ENCODE measurements at regions not wholly inside any gene's neighbourhood (a gene's known extent, or its start where the extent isn't known, plus 50 kb on each side); places are given as distances from the start of the nearest gene placed in this dataset.
A peak's percentile ranks its signal among the peaks of the same experiment; 100 is the strongest.

DNA sequence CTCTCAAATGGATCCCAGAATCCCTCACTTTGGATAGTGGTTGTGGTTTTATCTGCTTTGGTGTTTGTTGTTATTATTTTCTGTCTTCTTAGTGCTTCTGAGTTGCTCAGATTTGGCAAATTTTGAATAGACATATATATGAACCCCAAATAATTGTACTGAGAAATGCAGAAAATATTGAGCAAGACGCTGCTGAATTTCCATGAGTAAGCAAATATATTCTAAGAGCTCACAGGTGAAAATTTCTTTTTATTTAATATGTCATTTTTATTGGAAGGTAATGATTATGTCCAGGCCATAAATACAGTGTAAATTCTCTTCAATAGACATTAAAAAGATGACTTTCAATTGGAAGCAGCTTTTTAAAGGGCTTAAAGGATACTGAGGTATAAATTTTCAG, 152.1 kb downstream of the FAT3 start:
- no peak for FAIRE-seq
- Histone ChIP-seq H4K20me1 (ENCODE audit: insufficient read depth, low read length) (no peaks in the 10 kb centered on the region), H3K27ac (ENCODE audit: extremely low read length, insufficient read depth, low read length) (no peak overlapping the region), H3K9me3 (ENCODE audit: low read length) (no peaks in the 10 kb centered on the region), H3K9ac (ENCODE audit: insufficient read depth, low read depth, low read length) (no peak overlapping the region), H3K4me3 (replicated peaks in 1 of 3; ENCODE audit: insufficient read depth in 1 of 3, low read depth in 2 of 3, low read length in 3 of 3) (no peak overlapping the region), H3K4me2 (ENCODE audit: low read depth, low read length) (no peak overlapping the region), H3K4me1 (ENCODE audit: insufficient read depth, low read length) (no peaks in the 10 kb centered on the region), H3K36me3 (replicated peaks in 1 of 2; ENCODE audit: control insufficient read depth in 1 of 2, insufficient read depth in 2 of 2, low read length in 2 of 2) (no peaks in the 10 kb centered on the region), H3K27me3 (ENCODE audit: control insufficient read depth in 1 of 2, insufficient read depth in 2 of 2, low read length in 2 of 2) (no peaks in the 10 kb centered on the region), H3K79me2 (ENCODE audit: insufficient read depth, low read length) (no peaks in the 10 kb centered on the region), H2AFZ (ENCODE audit: low read length) (no peak overlapping the region)
- intact Hi-C loops (cut with micrococcal nuclease; ENCODE audit: unreplicated experiment) (no loop called here), in situ Hi-C loops (cut with HindIII; ENCODE audit: extremely low pct_ligation_motif_present, low pct_unique_long_range_greater_than_20kb) (no loop called here)
- TF ChIP-seq MAFF (IDR thresholded peaks at IDR 0.05; ENCODE audit: low read depth, low read length) = peak; percentile 64; the same call in 1 of the 2 replicates
- TF ChIP-seq, protein P1, sequence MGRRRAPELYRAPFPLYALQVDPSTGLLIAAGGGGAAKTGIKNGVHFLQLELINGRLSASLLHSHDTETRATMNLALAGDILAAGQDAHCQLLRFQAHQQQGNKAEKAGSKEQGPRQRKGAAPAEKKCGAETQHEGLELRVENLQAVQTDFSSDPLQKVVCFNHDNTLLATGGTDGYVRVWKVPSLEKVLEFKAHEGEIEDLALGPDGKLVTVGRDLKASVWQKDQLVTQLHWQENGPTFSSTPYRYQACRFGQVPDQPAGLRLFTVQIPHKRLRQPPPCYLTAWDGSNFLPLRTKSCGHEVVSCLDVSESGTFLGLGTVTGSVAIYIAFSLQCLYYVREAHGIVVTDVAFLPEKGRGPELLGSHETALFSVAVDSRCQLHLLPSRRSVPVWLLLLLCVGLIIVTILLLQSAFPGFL (CRISPR knock-in tag; IDR thresholded peaks at IDR 0.05) = no peak
- TF ChIP-seq MAFK (conservative IDR thresholded peaks at IDR 0.05 in 1 of 2, IDR thresholded peaks at IDR 0.05 in 1 of 2; ENCODE audit: low read length in 2 of 2) = peak; percentile 55 to 76; a peak in 3 of 4 replicates
- ChIA-PET CTCF (ENCODE audit: low intra/inter-chr PET ratio, low total read pairs) (no interaction called here), POLR2A (no interaction called here)
- BruUV-seq (replicated peaks) = no TSS peak
- no peak for DNase-seq (ENCODE audit: low spot score)
- ATAC-seq = no peak
- WGBS (ENCODE audit: low lambda C conversion rate) = 0% methylated on average over 1 of the region's 1 CpG

DNA sequence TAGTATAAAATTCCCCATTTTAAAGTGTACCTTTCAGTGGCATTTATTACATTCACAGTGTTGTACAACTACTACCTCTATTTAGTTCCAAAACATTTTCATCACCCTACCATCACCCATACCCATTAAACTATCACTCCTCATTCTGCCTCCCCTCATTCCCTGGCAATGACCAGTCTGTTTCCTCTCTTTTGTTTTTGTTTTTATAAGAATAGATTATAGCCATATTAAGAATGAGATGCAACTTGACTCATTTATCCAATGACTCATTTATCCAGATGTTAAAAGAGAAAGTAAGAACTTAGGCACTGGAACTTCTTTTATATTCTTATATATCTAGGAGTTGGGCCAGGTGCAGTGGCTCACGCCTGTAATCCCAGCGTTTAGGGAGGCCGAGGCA, 156.3 kb downstream of the FAT3 start:
- no TSS peak for BruUV-seq (replicated peaks)
- DNase-seq (ENCODE audit: low spot score) = no peak
- H2AFZ ChIP-seq (ENCODE audit: low read length) = no peak overlapping the region
- H4K20me1 ChIP-seq (ENCODE audit: insufficient read depth, low read length) = no peaks in the 10 kb centered on the region
- H3K27me3 ChIP-seq (ENCODE audit: control insufficient read depth in 1 of 2, insufficient read depth in 2 of 2, low read length in 2 of 2) = no peaks in the 10 kb centered on the region
- H3K4me3 ChIP-seq (replicated peaks in 1 of 3; ENCODE audit: insufficient read depth in 1 of 3, low read depth in 2 of 3, low read length in 3 of 3) = no peak overlapping the region
- intact Hi-C loops (cut with micrococcal nuclease; ENCODE audit: unreplicated experiment) (no loop called here), in situ Hi-C loops (cut with HindIII; ENCODE audit: extremely low pct_ligation_motif_present, low pct_unique_long_range_greater_than_20kb) (no loop called here)
- no peaks in the 10 kb centered on the region for H3K79me2 ChIP-seq (ENCODE audit: insufficient read depth, low read length)
- ATAC-seq = no peak
- WGBS (ENCODE audit: low lambda C conversion rate) = 35% methylated on average over 3 of the region's 3 CpGs
- H3K4me2 ChIP-seq (ENCODE audit: low read depth, low read length) = no peak overlapping the region
- H3K4me1 ChIP-seq (ENCODE audit: insufficient read depth, low read length) = no peaks in the 10 kb centered on the region
- ChIA-PET POLR2A (no interaction called here), CTCF (ENCODE audit: low intra/inter-chr PET ratio, low total read pairs) (no interaction called here)
- H3K9me3 ChIP-seq (ENCODE audit: low read length) = no peaks in the 10 kb centered on the region
- H3K9ac ChIP-seq (ENCODE audit: insufficient read depth, low read depth, low read length) = no peak overlapping the region
- no peak overlapping the region for H3K27ac ChIP-seq (ENCODE audit: extremely low read length, insufficient read depth, low read length)
- no peaks in the 10 kb centered on the region for H3K36me3 ChIP-seq (replicated peaks in 1 of 2; ENCODE audit: control insufficient read depth in 1 of 2, insufficient read depth in 2 of 2, low read length in 2 of 2)
- FAIRE-seq = no peak
- no peak for TF ChIP-seq ZNF326 (CRISPR knock-in tag; IDR thresholded peaks at IDR 0.05; ENCODE audit: borderline replicate concordance)
- TF ChIP-seq, protein P2, sequence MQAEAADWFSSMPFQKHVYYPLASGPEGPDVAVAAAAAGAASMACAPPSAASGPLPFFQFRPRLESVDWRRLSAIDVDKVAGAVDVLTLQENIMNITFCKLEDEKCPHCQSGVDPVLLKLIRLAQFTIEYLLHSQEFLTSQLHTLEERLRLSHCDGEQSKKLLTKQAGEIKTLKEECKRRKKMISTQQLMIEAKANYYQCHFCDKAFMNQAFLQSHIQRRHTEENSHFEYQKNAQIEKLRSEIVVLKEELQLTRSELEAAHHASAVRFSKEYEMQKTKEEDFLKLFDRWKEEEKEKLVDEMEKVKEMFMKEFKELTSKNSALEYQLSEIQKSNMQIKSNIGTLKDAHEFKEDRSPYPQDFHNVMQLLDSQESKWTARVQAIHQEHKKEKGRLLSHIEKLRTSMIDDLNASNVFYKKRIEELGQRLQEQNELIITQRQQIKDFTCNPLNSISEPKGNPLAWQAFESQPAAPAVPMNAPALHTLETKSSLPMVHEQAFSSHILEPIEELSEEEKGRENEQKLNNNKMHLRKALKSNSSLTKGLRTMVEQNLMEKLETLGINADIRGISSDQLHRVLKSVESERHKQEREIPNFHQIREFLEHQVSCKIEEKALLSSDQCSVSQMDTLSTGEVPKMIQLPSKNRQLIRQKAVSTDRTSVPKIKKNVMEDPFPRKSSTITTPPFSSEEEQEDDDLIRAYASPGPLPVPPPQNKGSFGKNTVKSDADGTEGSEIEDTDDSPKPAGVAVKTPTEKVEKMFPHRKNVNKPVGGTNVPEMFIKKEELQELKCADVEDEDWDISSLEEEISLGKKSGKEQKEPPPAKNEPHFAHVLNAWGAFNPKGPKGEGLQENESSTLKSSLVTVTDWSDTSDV (CRISPR knock-in tag; IDR thresholded peaks at IDR 0.05) = no peak
- TF ChIP-seq, protein P3, sequence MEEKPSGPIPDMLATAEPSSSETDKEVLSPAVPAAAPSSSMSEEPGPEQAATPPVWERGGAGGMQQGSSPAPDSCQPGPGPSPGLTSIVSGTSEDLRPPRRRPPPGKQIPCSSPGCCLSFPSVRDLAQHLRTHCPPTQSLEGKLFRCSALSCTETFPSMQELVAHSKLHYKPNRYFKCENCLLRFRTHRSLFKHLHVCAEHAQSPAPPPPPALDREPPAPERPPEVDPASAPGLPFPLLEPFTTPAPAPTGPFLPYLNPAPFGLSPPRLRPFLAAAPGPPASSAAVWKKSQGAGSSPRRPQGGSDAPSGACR (CRISPR knock-in tag; IDR thresholded peaks at IDR 0.05) = no peak
- TF ChIP-seq, protein P4, sequence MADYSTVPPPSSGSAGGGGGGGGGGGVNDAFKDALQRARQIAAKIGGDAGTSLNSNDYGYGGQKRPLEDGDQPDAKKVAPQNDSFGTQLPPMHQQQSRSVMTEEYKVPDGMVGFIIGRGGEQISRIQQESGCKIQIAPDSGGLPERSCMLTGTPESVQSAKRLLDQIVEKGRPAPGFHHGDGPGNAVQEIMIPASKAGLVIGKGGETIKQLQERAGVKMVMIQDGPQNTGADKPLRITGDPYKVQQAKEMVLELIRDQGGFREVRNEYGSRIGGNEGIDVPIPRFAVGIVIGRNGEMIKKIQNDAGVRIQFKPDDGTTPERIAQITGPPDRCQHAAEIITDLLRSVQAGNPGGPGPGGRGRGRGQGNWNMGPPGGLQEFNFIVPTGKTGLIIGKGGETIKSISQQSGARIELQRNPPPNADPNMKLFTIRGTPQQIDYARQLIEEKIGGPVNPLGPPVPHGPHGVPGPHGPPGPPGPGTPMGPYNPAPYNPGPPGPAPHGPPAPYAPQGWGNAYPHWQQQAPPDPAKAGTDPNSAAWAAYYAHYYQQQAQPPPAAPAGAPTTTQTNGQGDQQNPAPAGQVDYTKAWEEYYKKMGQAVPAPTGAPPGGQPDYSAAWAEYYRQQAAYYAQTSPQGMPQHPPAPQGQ (CRISPR knock-in tag; IDR thresholded peaks at IDR 0.05; ENCODE audit: borderline replicate concordance) = no peak
- TF ChIP-seq, protein P5, sequence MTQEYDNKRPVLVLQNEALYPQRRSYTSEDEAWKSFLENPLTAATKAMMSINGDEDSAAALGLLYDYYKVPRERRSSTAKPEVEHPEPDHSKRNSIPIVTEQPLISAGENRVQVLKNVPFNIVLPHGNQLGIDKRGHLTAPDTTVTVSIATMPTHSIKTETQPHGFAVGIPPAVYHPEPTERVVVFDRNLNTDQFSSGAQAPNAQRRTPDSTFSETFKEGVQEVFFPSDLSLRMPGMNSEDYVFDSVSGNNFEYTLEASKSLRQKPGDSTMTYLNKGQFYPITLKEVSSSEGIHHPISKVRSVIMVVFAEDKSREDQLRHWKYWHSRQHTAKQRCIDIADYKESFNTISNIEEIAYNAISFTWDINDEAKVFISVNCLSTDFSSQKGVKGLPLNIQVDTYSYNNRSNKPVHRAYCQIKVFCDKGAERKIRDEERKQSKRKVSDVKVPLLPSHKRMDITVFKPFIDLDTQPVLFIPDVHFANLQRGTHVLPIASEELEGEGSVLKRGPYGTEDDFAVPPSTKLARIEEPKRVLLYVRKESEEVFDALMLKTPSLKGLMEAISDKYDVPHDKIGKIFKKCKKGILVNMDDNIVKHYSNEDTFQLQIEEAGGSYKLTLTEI (CRISPR knock-in tag; conservative IDR thresholded peaks at IDR 0.05) = no peak
- TF ChIP-seq ZSCAN25 (CRISPR knock-in tag; IDR thresholded peaks at IDR 0.05) = no peak
- TF ChIP-seq ZNF274 (CRISPR knock-in tag; IDR thresholded peaks at IDR 0.05) = no peak
